NCI-H1417 treated with DMSO at 0.1 percent for 48 hours (cell line): ENCODE measurements at regions not wholly inside any gene's neighbourhood (a gene's known extent, or its start where the extent isn't known, plus 50 kb on each side); places are given as distances from the start of the nearest gene placed in this dataset.
"Not testable (repeated sequence)": the region's sequence is repeated elsewhere in the genome, so short reads cannot be mapped to it uniquely, and the experiment has no call there.

Experiments used
- DNase-seq: peaks from one replicate; lab custom pipeline; 2025; lab: John Stamatoyannopoulos, UW

GRCh38 chr10:4262870-4263600 lies 478.0 kb upstream of the KLF6 start:
- no peak for DNase-seq

- DNase-seq = no peak
Measured at GRCh38 chr10:4262449-4262848, 477.4 kb upstream of the KLF6 start.

- no peak for DNase-seq
Measured at GRCh38 chr10:4260483-4261124, 475.6 kb upstream of the KLF6 start.

GRCh38 chr10:4257939-4258465 lies 473.0 kb upstream of the KLF6 start:
- no peak for DNase-seq

- DNase-seq = no peak
Measured at GRCh38 chr10:4256971-4257370, 472.0 kb upstream of the KLF6 start.

GRCh38 chr10:4255751-4256150 lies 470.7 kb upstream of the KLF6 start:
- DNase-seq = no peak

GRCh38 chr10:4254101-4254994 lies 469.3 kb upstream of the KLF6 start:
- DNase-seq = no peak

GRCh38 chr10:4252701-4253100 lies 467.7 kb upstream of the KLF6 start:
- no peak for DNase-seq

- no peak for DNase-seq
Measured at GRCh38 chr10:4250587-4250887, 465.5 kb upstream of the KLF6 start.

- DNase-seq = no peak
Measured at GRCh38 chr10:4249841-4250586, 465.0 kb upstream of the KLF6 start.

GRCh38 chr10:4247379-4247778 lies 462.4 kb upstream of the KLF6 start:
- no peak for DNase-seq

- no peak for DNase-seq
Measured at GRCh38 chr10:4246881-4247358, 461.9 kb upstream of the KLF6 start.

- no peak for DNase-seq
Measured at GRCh38 chr10:4243651-4244050, 458.6 kb upstream of the KLF6 start.

- DNase-seq = no peak
Measured at GRCh38 chr10:4243169-4243568, 458.2 kb upstream of the KLF6 start.

GRCh38 chr10:4242561-4243035 lies 457.6 kb upstream of the KLF6 start:
- no peak for DNase-seq

- no peak for DNase-seq
Measured at GRCh38 chr10:4241724-4242345, 456.8 kb upstream of the KLF6 start.

GRCh38 chr10:4240608-4241197 lies 455.7 kb upstream of the KLF6 start:
- no peak for DNase-seq

GRCh38 chr10:4239186-4239585 lies 454.2 kb upstream of the KLF6 start:
- no peak for DNase-seq

GRCh38 chr10:4236905-4237304 lies 451.9 kb upstream of the KLF6 start:
- DNase-seq = not testable (repeated sequence)

- DNase-seq = no peak
Measured at GRCh38 chr10:4234661-4235060, 449.7 kb upstream of the KLF6 start.

- no peak for DNase-seq
Measured at GRCh38 chr10:4231439-4231838, 446.4 kb upstream of the KLF6 start.
